Mucosa of descending colon (tissue), 3 donors: ENCODE measurements at regions not wholly inside any gene's neighbourhood (a gene's known extent, or its start where the extent isn't known, plus 50 kb on each side); places are given as distances from the start of the nearest gene placed in this dataset.

Experiments used
- ATAC-seq: fragments of 200-7000 bp; cut with Tn5 transposase; one replicate; pipeline ENCODE4 v1.9.1; 2020; ENCODE audit warnings: mild to moderate bottlenecking, moderate library complexity
- DNase-seq, 3 donors: peaks; one replicate each; pipeline ENCODE4 v3.0.0-alpha.2; 2020
- H3K36me3 ChIP-seq: fragments of 200-600 bp; one replicate; pipeline ENCODE4 v1.8.0; 2021; ENCODE audit warnings: low read depth, mild to moderate bottlenecking
- H3K4me1 ChIP-seq: fragments of 200-600 bp; one replicate; pipeline ENCODE4 v1.8.0; 2021; ENCODE audit warnings: low read depth, mild to moderate bottlenecking
- H3K4me3 ChIP-seq: fragments of 200-600 bp; one replicate; pipeline ENCODE4 v1.8.0; 2021; ENCODE audit warnings: mild to moderate bottlenecking
- H3K9me3 ChIP-seq: fragments of 200-600 bp; one replicate; pipeline ENCODE4 v1.8.0; 2021; ENCODE audit warnings: mild to moderate bottlenecking
- CTCF ChIP-seq: fragments of 200-600 bp; IDR thresholded peaks from one replicate; pipeline ENCODE4 v1.8.0; 2022; ENCODE audit warnings: antibody characterized with exemption, mild to moderate bottlenecking
- intact Hi-C, 2 donors: fragments of 100-400 bp; cut with DNase I in 1 of 2; cut with micrococcal nuclease in 1 of 2; formaldehyde crosslinking; loops; one replicate each; pipeline versions ENCODE4 v1.11.0 to v1.11.1; 2022; cut with DNase I, micrococcal nuclease
- donor health status: DM: no; HTN: no; CAD: no; lungs with moderate emphysema.
- donor health status: DM: no; HTN: no; CAD: no.
- donor health status: DM: no; HTN: yes; CAD: no.

DNA sequence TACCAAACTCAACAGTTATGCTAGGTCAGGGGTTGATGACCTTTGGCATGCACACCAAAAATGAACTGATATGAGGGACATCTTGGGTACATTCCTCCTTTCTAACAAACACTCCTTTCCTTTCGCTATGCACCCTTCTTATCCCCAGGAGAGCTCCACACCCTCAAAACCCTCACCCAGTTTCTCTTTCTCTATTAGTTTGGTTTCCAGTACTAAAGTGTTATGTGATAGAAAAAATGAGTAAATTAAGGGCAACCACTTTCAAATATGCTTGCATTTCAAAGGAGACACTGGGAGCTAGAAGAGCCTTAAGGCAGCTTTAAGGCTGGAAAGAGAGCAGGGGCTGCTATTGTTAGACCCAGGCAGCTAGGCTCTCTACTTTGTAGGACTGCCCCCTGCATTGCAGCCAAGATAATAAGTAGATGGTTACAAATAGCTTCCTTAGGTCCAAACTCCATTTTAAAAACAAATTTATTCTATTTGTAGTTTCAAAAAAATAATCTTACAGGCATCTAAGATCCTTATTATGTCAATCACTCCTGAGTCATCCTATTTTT is 244.3 kb downstream of the ZIC1 start:
- intact Hi-C loops = no loop called here
- H3K4me1 ChIP-seq = no peaks in the 10 kb centered on the region
- H3K9me3 ChIP-seq = no peaks in the 10 kb centered on the region
- H3K36me3 ChIP-seq = no peaks in the 10 kb centered on the region
- ATAC-seq (no peak), DNase-seq (no peak)
- TF ChIP-seq CTCF = no peak
- no peak overlapping the region for H3K4me3 ChIP-seq

DNA sequence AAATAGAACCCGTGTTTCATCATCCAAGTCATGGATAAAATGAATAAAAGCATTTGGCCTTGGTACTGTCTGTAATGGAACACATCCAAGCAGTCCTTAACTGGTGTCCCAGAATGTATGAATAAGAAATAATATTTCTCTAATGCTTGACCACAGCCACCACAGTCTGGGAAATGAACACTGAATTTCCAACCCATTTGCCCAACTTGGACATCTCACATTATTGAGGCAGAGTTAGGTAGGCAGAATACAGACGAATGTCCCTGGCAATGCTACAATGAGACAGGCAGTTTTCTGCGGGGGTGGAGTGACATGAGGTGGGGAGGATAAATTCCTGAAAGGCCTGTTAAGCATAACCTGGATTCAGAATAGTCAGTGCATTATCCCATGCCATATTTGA is 245.7 kb downstream of the ZIC1 start:
- intact Hi-C loops = no loop called here
- H3K4me3 ChIP-seq = no peak overlapping the region
- H3K36me3 ChIP-seq = no peaks in the 10 kb centered on the region
- no peak for TF ChIP-seq CTCF
- H3K9me3 ChIP-seq = no peaks in the 10 kb centered on the region
- no peak for ATAC-seq
- no peaks in the 10 kb centered on the region for H3K4me1 ChIP-seq
- DNase-seq = no peak

GRCh38 chr3:147655236-147655635 is 246.1 kb downstream of the ZIC1 start:
- TF ChIP-seq CTCF = no peak
- Histone ChIP-seq H3K4me1 (no peaks in the 10 kb centered on the region), H3K4me3 (no peak overlapping the region), H3K9me3 (no peaks in the 10 kb centered on the region), H3K36me3 (no peaks in the 10 kb centered on the region)
- intact Hi-C loops = no loop called here
- no peak for ATAC-seq
- DNase-seq = no peak

DNA sequence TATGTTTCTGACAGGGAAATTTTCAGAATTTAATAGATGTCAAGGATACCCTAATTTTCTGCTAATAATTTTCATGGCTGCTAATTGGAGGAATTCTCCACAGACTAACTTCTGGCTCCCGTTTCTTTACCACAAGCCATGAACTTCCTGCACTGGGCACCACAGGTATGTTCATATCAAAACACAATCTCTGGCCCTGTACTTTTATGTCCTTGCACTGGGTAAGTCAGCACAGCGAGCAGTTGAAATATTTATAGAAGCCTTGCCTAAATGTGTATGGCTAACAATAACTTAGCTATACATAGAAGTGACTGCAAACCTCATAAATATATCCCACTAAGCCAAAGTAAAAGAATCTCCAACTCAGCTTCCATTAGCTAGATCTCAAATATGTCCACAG is 246.9 kb downstream of the ZIC1 start:
- no peak for TF ChIP-seq CTCF
- ATAC-seq (no peak), DNase-seq (no peak)
- no peaks in the 10 kb centered on the region for H3K36me3 ChIP-seq
- intact Hi-C loops = no loop called here
- no peaks in the 10 kb centered on the region for H3K4me1 ChIP-seq
- H3K4me3 ChIP-seq = no peak overlapping the region
- H3K9me3 ChIP-seq = no peaks in the 10 kb centered on the region

DNA sequence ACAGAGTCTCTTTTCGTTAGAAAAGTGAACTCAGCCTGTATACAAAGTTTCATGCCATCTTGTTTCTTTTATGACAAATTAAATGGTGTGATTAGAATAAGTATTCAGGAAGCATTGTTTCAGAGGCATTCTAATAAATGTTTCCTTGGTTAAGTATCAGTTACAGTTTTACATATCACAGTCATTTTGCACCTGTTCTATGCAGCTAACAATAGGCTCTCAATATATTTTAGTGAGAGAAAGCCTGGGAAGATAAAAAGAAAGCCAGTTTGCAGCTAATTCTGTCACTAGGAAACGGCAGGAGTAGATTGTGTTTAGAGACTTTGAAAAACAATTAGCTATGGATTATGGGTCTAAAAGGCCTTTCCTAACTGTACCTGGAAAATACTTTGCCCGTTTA is 252.8 kb downstream of the ZIC1 start:
- no peak overlapping the region for H3K4me3 ChIP-seq
- H3K9me3 ChIP-seq = no peaks in the 10 kb centered on the region
- no peak for TF ChIP-seq CTCF
- H3K36me3 ChIP-seq = no peaks in the 10 kb centered on the region
- intact Hi-C loops = no loop called here
- DNase-seq (no peak), ATAC-seq (no peak)
- H3K4me1 ChIP-seq = no peaks in the 10 kb centered on the region

GRCh38 chr3:147662705-147663104 is 253.5 kb downstream of the ZIC1 start:
- intact Hi-C loops = no loop called here
- H3K9me3 ChIP-seq = no peaks in the 10 kb centered on the region
- DNase-seq = no peak

More at GRCh38 chr3:147662705-147663104, 253.5 kb downstream of the ZIC1 start:
- no peaks in the 10 kb centered on the region for H3K36me3 ChIP-seq
- TF ChIP-seq CTCF = no peak
- no peaks in the 10 kb centered on the region for H3K4me1 ChIP-seq
- H3K4me3 ChIP-seq = no peak overlapping the region
- no peak for ATAC-seq
